ENCODE measurements at regions not wholly inside any gene's neighbourhood (a gene's known extent, or its start where the extent isn't known, plus 50 kb on each side); places are given as distances from the start of the nearest gene placed in this dataset.

DNA sequence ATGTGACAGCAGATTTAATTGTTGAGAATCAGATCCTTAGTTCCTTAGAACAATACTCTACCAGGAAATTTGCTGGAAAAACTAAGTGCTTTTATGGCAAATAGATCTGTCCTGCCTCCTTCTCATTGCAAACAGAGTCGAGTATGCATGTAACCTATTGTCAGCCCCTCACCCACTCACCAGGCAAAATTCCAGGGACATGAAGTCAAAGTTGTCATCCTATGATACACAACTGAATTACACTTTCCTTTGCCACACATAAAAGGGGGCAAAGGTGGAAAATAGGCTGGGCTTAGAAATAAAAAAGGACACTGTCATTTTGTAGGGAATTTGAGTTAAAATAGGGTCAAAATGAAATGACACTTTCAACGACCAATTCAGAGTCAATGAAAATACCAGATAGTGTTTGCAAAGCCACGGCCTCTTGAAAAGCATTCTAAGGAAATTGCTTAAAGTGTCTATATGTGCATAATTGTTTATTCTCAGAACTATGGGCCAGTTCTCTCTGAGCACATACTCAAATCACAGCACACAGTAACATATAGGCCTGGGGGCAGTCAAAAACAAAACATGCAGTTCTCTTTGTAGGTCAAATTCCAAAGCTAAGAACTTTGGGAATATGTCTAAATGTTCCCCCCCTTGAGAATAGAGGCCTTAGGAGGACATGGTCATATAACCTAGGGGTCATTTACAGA is 452.8 kb downstream of the NFIB start:
- no peak for ATAC-seq
- no peak for TF ChIP-seq ISL1 (CRISPR knock-in tag; IDR thresholded peaks at IDR 0.05)
- TF ChIP-seq ESRRG (CRISPR knock-in tag; IDR thresholded peaks at IDR 0.05) = no peak
- TF ChIP-seq TCF4 (CRISPR knock-in tag; IDR thresholded peaks at IDR 0.05; ENCODE audit: borderline replicate concordance) = no peak
- no peak for TF ChIP-seq BACH2 (CRISPR knock-in tag; IDR thresholded peaks at IDR 0.05; ENCODE audit: borderline replicate concordance)

DNA sequence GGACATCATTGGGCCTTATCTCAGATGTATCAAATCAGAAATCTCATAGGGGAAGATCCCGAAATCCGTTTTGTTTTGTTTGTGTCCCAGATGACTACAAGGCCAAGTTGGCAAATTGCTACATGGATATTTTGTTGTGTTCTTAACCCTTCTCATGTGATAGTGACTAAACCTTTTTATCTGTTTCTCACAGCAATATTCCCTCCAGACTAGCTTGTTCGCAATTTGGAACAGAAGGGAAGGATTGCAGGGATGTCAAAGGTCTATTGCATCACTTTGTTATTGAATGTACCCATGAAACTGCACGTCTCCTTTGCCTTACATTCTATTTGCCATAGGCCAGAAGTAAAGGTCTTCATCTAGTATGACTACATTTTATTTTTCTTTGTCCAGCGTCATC is 453.9 kb downstream of the NFIB start:
- ATAC-seq = no peak
- TF ChIP-seq ZFP30 (CRISPR knock-in tag; IDR thresholded peaks at IDR 0.05) = no peak
- TF ChIP-seq, protein P1, sequence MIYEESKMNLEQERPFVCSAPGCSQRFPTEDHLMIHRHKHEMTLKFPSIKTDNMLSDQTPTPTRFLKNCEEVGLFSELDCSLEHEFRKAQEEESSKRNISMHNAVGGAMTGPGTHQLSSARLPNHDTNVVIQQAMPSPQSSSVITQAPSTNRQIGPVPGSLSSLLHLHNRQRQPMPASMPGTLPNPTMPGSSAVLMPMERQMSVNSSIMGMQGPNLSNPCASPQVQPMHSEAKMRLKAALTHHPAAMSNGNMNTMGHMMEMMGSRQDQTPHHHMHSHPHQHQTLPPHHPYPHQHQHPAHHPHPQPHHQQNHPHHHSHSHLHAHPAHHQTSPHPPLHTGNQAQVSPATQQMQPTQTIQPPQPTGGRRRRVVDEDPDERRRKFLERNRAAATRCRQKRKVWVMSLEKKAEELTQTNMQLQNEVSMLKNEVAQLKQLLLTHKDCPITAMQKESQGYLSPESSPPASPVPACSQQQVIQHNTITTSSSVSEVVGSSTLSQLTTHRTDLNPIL (CRISPR knock-in tag; IDR thresholded peaks at IDR 0.05; ENCODE audit: low read depth) = no peak
- no peak for TF ChIP-seq ARNTL (CRISPR knock-in tag; IDR thresholded peaks at IDR 0.05; ENCODE audit: borderline replicate concordance, low read depth)
- no peak for TF ChIP-seq ZNF565 (CRISPR knock-in tag; conservative IDR thresholded peaks at IDR 0.05; ENCODE audit: low read depth)
- no peak for TF ChIP-seq OSR1 (CRISPR knock-in tag; IDR thresholded peaks at IDR 0.05)
- TF ChIP-seq GLIS3 (CRISPR knock-in tag; IDR thresholded peaks at IDR 0.05) = no peak
- TF ChIP-seq, protein P2, sequence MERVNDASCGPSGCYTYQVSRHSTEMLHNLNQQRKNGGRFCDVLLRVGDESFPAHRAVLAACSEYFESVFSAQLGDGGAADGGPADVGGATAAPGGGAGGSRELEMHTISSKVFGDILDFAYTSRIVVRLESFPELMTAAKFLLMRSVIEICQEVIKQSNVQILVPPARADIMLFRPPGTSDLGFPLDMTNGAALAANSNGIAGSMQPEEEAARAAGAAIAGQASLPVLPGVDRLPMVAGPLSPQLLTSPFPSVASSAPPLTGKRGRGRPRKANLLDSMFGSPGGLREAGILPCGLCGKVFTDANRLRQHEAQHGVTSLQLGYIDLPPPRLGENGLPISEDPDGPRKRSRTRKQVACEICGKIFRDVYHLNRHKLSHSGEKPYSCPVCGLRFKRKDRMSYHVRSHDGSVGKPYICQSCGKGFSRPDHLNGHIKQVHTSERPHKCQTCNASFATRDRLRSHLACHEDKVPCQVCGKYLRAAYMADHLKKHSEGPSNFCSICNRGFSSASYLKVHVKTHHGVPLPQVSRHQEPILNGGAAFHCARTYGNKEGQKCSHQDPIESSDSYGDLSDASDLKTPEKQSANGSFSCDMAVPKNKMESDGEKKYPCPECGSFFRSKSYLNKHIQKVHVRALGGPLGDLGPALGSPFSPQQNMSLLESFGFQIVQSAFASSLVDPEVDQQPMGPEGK (CRISPR knock-in tag; IDR thresholded peaks at IDR 0.05; ENCODE audit: borderline replicate concordance) = no peak
- TF ChIP-seq ZNF70 (CRISPR knock-in tag; IDR thresholded peaks at IDR 0.05) = no peak
- TF ChIP-seq ESRRG (CRISPR knock-in tag; IDR thresholded peaks at IDR 0.05) = no peak
- TF ChIP-seq BACH2 (CRISPR knock-in tag; IDR thresholded peaks at IDR 0.05; ENCODE audit: borderline replicate concordance) = no peak
- TF ChIP-seq, protein P3, sequence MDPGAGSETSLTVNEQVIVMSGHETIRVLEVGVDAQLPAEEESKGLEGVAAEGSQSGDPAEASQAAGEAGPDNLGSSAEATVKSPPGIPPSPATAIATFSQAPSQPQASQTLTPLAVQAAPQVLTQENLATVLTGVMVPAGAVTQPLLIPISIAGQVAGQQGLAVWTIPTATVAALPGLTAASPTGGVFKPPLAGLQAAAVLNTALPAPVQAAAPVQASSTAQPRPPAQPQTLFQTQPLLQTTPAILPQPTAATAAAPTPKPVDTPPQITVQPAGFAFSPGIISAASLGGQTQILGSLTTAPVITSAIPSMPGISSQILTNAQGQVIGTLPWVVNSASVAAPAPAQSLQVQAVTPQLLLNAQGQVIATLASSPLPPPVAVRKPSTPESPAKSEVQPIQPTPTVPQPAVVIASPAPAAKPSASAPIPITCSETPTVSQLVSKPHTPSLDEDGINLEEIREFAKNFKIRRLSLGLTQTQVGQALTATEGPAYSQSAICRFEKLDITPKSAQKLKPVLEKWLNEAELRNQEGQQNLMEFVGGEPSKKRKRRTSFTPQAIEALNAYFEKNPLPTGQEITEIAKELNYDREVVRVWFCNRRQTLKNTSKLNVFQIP (CRISPR knock-in tag; IDR thresholded peaks at IDR 0.05; ENCODE audit: borderline replicate concordance, low read depth) = no peak
- TF ChIP-seq PPARA (CRISPR knock-in tag; IDR thresholded peaks at IDR 0.05; ENCODE audit: borderline replicate concordance) = no peak
- TF ChIP-seq SNAI2 (CRISPR knock-in tag; IDR thresholded peaks at IDR 0.05) = no peak
- TF ChIP-seq, protein P4, sequence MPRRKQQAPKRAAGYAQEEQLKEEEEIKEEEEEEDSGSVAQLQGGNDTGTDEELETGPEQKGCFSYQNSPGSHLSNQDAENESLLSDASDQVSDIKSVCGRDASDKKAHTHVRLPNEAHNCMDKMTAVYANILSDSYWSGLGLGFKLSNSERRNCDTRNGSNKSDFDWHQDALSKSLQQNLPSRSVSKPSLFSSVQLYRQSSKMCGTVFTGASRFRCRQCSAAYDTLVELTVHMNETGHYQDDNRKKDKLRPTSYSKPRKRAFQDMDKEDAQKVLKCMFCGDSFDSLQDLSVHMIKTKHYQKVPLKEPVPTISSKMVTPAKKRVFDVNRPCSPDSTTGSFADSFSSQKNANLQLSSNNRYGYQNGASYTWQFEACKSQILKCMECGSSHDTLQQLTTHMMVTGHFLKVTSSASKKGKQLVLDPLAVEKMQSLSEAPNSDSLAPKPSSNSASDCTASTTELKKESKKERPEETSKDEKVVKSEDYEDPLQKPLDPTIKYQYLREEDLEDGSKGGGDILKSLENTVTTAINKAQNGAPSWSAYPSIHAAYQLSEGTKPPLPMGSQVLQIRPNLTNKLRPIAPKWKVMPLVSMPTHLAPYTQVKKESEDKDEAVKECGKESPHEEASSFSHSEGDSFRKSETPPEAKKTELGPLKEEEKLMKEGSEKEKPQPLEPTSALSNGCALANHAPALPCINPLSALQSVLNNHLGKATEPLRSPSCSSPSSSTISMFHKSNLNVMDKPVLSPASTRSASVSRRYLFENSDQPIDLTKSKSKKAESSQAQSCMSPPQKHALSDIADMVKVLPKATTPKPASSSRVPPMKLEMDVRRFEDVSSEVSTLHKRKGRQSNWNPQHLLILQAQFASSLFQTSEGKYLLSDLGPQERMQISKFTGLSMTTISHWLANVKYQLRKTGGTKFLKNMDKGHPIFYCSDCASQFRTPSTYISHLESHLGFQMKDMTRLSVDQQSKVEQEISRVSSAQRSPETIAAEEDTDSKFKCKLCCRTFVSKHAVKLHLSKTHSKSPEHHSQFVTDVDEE (CRISPR knock-in tag; IDR thresholded peaks at IDR 0.05) = no peak

DNA sequence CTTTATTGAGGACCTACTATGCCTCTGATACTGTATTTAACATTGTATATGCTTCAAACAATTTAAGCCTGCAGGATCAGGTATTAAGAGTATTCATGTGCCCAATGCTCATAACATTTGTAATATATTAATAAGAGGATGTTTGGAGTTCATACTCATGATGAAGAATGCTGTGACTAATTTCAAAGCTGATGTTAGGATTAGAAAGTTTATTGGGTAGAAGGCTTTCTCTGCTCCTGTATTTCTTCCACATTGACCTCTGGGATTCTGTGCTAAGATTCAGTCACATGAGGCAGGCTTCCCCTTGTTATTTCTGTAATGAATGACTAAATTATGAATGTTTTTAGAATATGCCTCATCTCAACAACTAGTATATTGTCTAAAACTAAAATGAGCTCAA is 456.4 kb downstream of the NFIB start:
- TF ChIP-seq RARB (CRISPR knock-in tag; IDR thresholded peaks at IDR 0.05) (no peak), ZNF565 (CRISPR knock-in tag; conservative IDR thresholded peaks at IDR 0.05; ENCODE audit: low read depth) (no peak), ZC3H10 (CRISPR knock-in tag; IDR thresholded peaks at IDR 0.05) (no peak), PPARA (CRISPR knock-in tag; IDR thresholded peaks at IDR 0.05; ENCODE audit: borderline replicate concordance) (no peak), CSDC2 (CRISPR knock-in tag; IDR thresholded peaks at IDR 0.05) (no peak)
- TF ChIP-seq, protein P1 (CRISPR knock-in tag; IDR thresholded peaks at IDR 0.05; ENCODE audit: low read depth) = no peak
- TF ChIP-seq, protein P2 (CRISPR knock-in tag; IDR thresholded peaks at IDR 0.05; ENCODE audit: borderline replicate concordance) = no peak
- TF ChIP-seq, protein P5, sequence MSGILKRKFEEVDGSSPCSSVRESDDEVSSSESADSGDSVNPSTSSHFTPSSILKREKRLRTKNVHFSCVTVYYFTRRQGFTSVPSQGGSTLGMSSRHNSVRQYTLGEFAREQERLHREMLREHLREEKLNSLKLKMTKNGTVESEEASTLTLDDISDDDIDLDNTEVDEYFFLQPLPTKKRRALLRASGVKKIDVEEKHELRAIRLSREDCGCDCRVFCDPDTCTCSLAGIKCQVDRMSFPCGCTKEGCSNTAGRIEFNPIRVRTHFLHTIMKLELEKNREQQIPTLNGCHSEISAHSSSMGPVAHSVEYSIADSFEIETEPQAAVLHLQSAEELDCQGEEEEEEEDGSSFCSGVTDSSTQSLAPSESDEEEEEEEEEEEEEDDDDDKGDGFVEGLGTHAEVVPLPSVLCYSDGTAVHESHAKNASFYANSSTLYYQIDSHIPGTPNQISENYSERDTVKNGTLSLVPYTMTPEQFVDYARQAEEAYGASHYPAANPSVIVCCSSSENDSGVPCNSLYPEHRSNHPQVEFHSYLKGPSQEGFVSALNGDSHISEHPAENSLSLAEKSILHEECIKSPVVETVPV (CRISPR knock-in tag; IDR thresholded peaks at IDR 0.05) = no peak
- TF ChIP-seq, protein P3 (CRISPR knock-in tag; IDR thresholded peaks at IDR 0.05; ENCODE audit: borderline replicate concordance, low read depth) = no peak
- peak; percentile 33; the same call in 2 of the 3 replicates for ATAC-seq

All from SK-N-SH treated with all-trans-retinoic acid at 6 μM for 48 hours (cell line).